ENCODE measurements at regions not wholly inside any gene's neighbourhood (a gene's known extent, or its start where the extent isn't known, plus 50 kb on each side); places are given as distances from the start of the nearest gene placed in this dataset.

DNA sequence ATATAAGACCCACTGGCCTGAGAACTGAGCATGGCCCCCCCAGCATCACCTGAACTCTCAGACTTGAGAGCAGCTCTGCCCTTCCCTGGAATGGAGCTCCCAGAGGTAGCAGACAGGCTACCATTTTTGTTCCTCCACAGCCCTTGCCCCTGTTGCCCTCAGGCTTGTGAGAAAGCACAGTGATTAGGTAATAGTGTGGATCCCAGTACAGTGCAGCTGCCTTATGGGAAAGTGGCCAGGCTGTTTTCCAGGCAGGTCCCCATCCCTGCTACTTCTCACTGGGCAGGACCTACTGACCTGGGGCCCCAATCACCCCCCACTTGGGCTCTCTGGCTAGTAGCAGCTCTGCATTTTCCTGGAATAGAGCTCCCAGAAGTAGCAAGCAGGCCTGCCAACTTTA is 834.0 kb downstream of the DACH1 start:
- intact Hi-C loops (cut with micrococcal nuclease; ENCODE audit: unreplicated experiment): no loop called here
- no TSS peak for BruUV-seq (replicated peaks)
- no peaks in the 10 kb centered on the region for H3K27me3 Mint-ChIP-seq (ENCODE audit: unreplicated experiment)
- H3K4me1 Mint-ChIP-seq (ENCODE audit: low read depth, unreplicated experiment): no peaks in the 10 kb centered on the region
- CTCF ChIA-PET: no interaction called here
- no peaks in the 10 kb centered on the region for H3K36me3 Mint-ChIP-seq (ENCODE audit: insufficient read depth, unreplicated experiment)
- DNase-seq: no peak
- H3K27ac Mint-ChIP-seq (ENCODE audit: unreplicated experiment): no peak overlapping the region
- H3K9me3 Mint-ChIP-seq (ENCODE audit: low read depth, unreplicated experiment): peaks cover 3% of the 10 kb centered on the region
- TF ChIP-seq, protein P1, sequence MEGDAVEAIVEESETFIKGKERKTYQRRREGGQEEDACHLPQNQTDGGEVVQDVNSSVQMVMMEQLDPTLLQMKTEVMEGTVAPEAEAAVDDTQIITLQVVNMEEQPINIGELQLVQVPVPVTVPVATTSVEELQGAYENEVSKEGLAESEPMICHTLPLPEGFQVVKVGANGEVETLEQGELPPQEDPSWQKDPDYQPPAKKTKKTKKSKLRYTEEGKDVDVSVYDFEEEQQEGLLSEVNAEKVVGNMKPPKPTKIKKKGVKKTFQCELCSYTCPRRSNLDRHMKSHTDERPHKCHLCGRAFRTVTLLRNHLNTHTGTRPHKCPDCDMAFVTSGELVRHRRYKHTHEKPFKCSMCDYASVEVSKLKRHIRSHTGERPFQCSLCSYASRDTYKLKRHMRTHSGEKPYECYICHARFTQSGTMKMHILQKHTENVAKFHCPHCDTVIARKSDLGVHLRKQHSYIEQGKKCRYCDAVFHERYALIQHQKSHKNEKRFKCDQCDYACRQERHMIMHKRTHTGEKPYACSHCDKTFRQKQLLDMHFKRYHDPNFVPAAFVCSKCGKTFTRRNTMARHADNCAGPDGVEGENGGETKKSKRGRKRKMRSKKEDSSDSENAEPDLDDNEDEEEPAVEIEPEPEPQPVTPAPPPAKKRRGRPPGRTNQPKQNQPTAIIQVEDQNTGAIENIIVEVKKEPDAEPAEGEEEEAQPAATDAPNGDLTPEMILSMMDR (IDR thresholded peaks at IDR 0.05; ENCODE audit: unreplicated experiment): no peak
- H3K4me3 Mint-ChIP-seq (ENCODE audit: low read depth, unreplicated experiment): no peak overlapping the region

GRCh38 chr13:71030784-71031183 is 836.2 kb downstream of the DACH1 start:
- Mint-ChIP-seq H3K27me3 (ENCODE audit: unreplicated experiment) (no peaks in the 10 kb centered on the region), H3K4me3 (ENCODE audit: low read depth, unreplicated experiment) (no peak overlapping the region), H3K9me3 (ENCODE audit: low read depth, unreplicated experiment) (peaks cover 5% of the 10 kb centered on the region), H3K27ac (ENCODE audit: unreplicated experiment) (no peak overlapping the region), H3K36me3 (ENCODE audit: insufficient read depth, unreplicated experiment) (no peaks in the 10 kb centered on the region), H3K4me1 (ENCODE audit: low read depth, unreplicated experiment) (no peaks in the 10 kb centered on the region)
- BruUV-seq (replicated peaks): no TSS peak
- intact Hi-C loops (cut with micrococcal nuclease; ENCODE audit: unreplicated experiment): no loop called here
- CTCF ChIA-PET: no interaction called here
- DNase-seq: no peak
- TF ChIP-seq, protein P1 (IDR thresholded peaks at IDR 0.05; ENCODE audit: unreplicated experiment): no peak

DNA sequence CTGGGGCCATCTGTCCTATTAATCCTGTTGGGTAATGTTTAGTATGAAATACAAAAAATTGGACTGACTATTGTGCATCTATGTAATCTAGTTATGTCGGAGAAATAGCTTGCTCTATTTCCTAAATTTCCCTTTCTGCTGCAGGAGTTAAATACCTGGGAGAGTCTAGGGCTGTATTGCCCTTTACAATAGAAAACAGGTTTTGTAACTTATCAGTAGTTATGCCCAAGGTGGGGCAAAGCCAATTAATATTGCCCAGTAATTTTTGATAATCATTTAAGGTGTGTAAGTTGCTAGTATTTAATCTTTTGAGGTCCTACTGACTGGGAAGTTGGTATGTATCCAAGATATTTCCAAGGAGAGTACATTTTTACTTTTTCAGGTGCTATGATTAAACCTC is 838.1 kb downstream of the DACH1 start:
- Mint-ChIP-seq H3K27me3 (ENCODE audit: unreplicated experiment) (no peaks in the 10 kb centered on the region), H3K27ac (ENCODE audit: unreplicated experiment) (no peak overlapping the region), H3K9me3 (ENCODE audit: low read depth, unreplicated experiment) (peaks cover 5% of the 10 kb centered on the region), H3K36me3 (ENCODE audit: insufficient read depth, unreplicated experiment) (no peaks in the 10 kb centered on the region), H3K4me1 (ENCODE audit: low read depth, unreplicated experiment) (no peaks in the 10 kb centered on the region), H3K4me3 (ENCODE audit: low read depth, unreplicated experiment) (no peak overlapping the region)
- no TSS peak for BruUV-seq (replicated peaks)
- no peak for DNase-seq
- intact Hi-C loops (cut with micrococcal nuclease; ENCODE audit: unreplicated experiment): no loop called here
- CTCF ChIA-PET: no interaction called here
- TF ChIP-seq, protein P1 (IDR thresholded peaks at IDR 0.05; ENCODE audit: unreplicated experiment): no peak

DNA sequence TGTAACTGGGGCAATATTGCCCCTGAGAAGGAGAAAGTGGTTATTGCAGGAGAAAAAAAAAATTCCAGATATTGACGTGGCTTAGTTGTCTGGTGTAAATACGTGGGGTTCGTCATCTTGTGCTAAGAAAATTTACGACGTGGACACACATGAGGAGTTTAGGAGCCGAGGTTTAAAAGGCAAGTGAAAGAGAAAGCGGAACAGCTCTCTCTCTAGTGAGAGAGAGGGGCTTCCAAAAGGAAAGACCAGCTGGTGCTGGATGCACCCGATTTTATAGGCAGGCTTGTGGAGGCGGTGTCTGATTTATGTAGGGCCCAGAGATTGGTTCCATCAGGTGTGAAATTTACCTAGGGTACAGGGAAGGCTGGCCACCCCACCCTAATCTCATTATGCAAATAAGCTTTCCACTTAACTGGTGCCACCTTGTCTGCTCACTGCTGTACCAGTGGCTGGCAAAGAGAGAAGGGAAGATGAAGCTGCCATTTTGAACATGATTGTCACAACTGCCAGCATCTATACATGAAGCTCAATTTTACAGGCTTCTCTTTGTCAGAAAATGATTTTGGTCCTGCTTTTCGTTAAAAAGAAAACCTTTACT is 845.1 kb downstream of the DACH1 start:
- CTCF ChIA-PET: no interaction called here
- Mint-ChIP-seq H3K27me3 (ENCODE audit: unreplicated experiment) (no peaks in the 10 kb centered on the region), H3K4me3 (ENCODE audit: low read depth, unreplicated experiment) (no peak overlapping the region)

More for the DNA sequence above, 845.1 kb downstream of the DACH1 start:
- Mint-ChIP-seq H3K27ac (ENCODE audit: unreplicated experiment) (no peak overlapping the region), H3K36me3 (ENCODE audit: insufficient read depth, unreplicated experiment) (no peaks in the 10 kb centered on the region), H3K4me1 (ENCODE audit: low read depth, unreplicated experiment) (no peaks in the 10 kb centered on the region), H3K9me3 (ENCODE audit: low read depth, unreplicated experiment) (no peaks in the 10 kb centered on the region)
- no TSS peak for BruUV-seq (replicated peaks)
- intact Hi-C loops (cut with micrococcal nuclease; ENCODE audit: unreplicated experiment): no loop called here
- TF ChIP-seq, protein P1 (IDR thresholded peaks at IDR 0.05; ENCODE audit: unreplicated experiment): no peak
- no peak for DNase-seq

Measured in Calu3 (cell line).